SK-N-SH treated with all-trans-retinoic acid at 6 μM for 48 hours (cell line): ENCODE measurements at regions not wholly inside any gene's neighbourhood (a gene's known extent, or its start where the extent isn't known, plus 50 kb on each side); places are given as distances from the start of the nearest gene placed in this dataset.

Experiments
- ATAC-seq: fragments of 200-7000 bp; cut with Tn5 transposase; 3 replicates; pipeline ENCODE4 v1.9.1; 2020; ENCODE audit warnings: mild to moderate bottlenecking, moderate library complexity
- ARNTL ChIP-seq: fragments of 450-650 bp; formaldehyde crosslinking; IDR thresholded peaks from 2 replicates; pipeline ENCODE4 v1.5.0; 2020; ENCODE audit warnings: low read depth, mild to moderate bottlenecking, moderate library complexity, borderline replicate concordance
- BACH2 ChIP-seq: fragments of 250-450 bp; sonication (Bioruptor Pico); IDR thresholded peaks from 2 replicates; pipeline ENCODE4 v1.9.0; 2021; ENCODE audit warnings: mild to moderate bottlenecking, borderline replicate concordance
- CSDC2 ChIP-seq: fragments of 250-450 bp; sonication (Bioruptor Pico); IDR thresholded peaks from 2 replicates; pipeline ENCODE4 v1.5.0; 2020; ENCODE audit warnings: mild to moderate bottlenecking, moderate library complexity
- ESRRG ChIP-seq: fragments of 250-450 bp; sonication (Bioruptor Pico); IDR thresholded peaks from 2 replicates; pipeline ENCODE4 v1.6.1; 2021; ENCODE audit warnings: mild to moderate bottlenecking
- GLIS3 ChIP-seq: fragments of 250-450 bp; sonication (Bioruptor Pico); IDR thresholded peaks from 2 replicates; pipeline ENCODE4 v1.5.0; 2020; ENCODE audit warnings: mild to moderate bottlenecking, moderate library complexity
- ISL1 ChIP-seq: fragments of 250-450 bp; sonication (Bioruptor Pico); IDR thresholded peaks from 2 replicates; pipeline ENCODE4 v2.1.2; 2022; ENCODE audit warnings: mild to moderate bottlenecking, moderate library complexity
- OSR1 ChIP-seq: fragments of 250-450 bp; sonication (Bioruptor Pico); IDR thresholded peaks from 2 replicates; pipeline ENCODE4 v1.8.0; 2022; ENCODE audit warnings: moderate library complexity, mild to moderate bottlenecking, inconsistent platforms
- PPARA ChIP-seq: fragments of 250-450 bp; sonication (Bioruptor Pico); IDR thresholded peaks from 2 replicates; pipeline ENCODE4 v1.5.0; 2020; ENCODE audit warnings: mild to moderate bottlenecking, borderline replicate concordance
- RARB ChIP-seq: fragments of 250-450 bp; sonication (Bioruptor Pico); IDR thresholded peaks from 2 replicates; pipeline ENCODE4 v1.8.0; 2021; ENCODE audit warnings: mild to moderate bottlenecking, moderate library complexity
- SNAI2 ChIP-seq: fragments of 250-450 bp; sonication (Bioruptor Pico); IDR thresholded peaks from 2 replicates; pipeline ENCODE4 v1.5.0; 2020; ENCODE audit warnings: mild to moderate bottlenecking, moderate library complexity
- TCF4 ChIP-seq: fragments of 250-450 bp; sonication (Bioruptor Pico); IDR thresholded peaks from 2 replicates; pipeline ENCODE4 v1.8.0; 2021; ENCODE audit warnings: mild to moderate bottlenecking, moderate library complexity, borderline replicate concordance
- TOX ChIP-seq: fragments of 250-450 bp; sonication (Bioruptor Pico); IDR thresholded peaks from 2 replicates; pipeline ENCODE4 v1.8.0; 2021; ENCODE audit warnings: mild to moderate bottlenecking, moderate library complexity, borderline replicate concordance
- TSHZ2 ChIP-seq: fragments of 250-450 bp; sonication (Bioruptor Pico); IDR thresholded peaks from 2 replicates; pipeline ENCODE4 v1.5.0; 2020; ENCODE audit warnings: mild to moderate bottlenecking, moderate library complexity
- ZC3H10 ChIP-seq: fragments of 250-450 bp; sonication (Bioruptor Pico); IDR thresholded peaks from 2 replicates; pipeline ENCODE4 v1.5.1; 2021; ENCODE audit warnings: mild to moderate bottlenecking, moderate library complexity
- ZFP3 ChIP-seq: fragments of 250-450 bp; sonication (Bioruptor Pico); IDR thresholded peaks from 2 replicates; pipeline ENCODE4 v1.5.0; 2020; ENCODE audit warnings: mild to moderate bottlenecking, moderate library complexity
- ZFP30 ChIP-seq: fragments of 450-650 bp; formaldehyde crosslinking; IDR thresholded peaks from 2 replicates; pipeline ENCODE4 v1.5.0; 2022; ENCODE audit warnings: mild to moderate bottlenecking, moderate library complexity
- ZNF565 ChIP-seq: fragments of 450-650 bp; formaldehyde crosslinking; conservative IDR thresholded peaks from 2 replicates; pipeline ENCODE4 v1.5.0; 2020; ENCODE audit warnings: low read depth, mild to moderate bottlenecking, moderate library complexity
- ZNF70 ChIP-seq: fragments of 450-650 bp; formaldehyde crosslinking; IDR thresholded peaks from 2 replicates; pipeline ENCODE4 v1.5.0; 2020; ENCODE audit warnings: mild to moderate bottlenecking, moderate library complexity
- ZNF8 ChIP-seq: fragments of 450-650 bp; formaldehyde crosslinking; IDR thresholded peaks from 2 replicates; pipeline ENCODE4 v1.5.0; 2020; ENCODE audit warnings: mild to moderate bottlenecking, moderate library complexity
- TF ChIP-seq, protein P1 (sequence below): fragments of 250-450 bp; sonication (Bioruptor Pico); IDR thresholded peaks from 2 replicates; pipeline ENCODE4 v1.5.1; 2020; ENCODE audit warnings: low read depth, mild to moderate bottlenecking, moderate library complexity
- TF ChIP-seq, protein P2 (sequence below): fragments of 250-450 bp; sonication (Bioruptor Pico); IDR thresholded peaks from 2 replicates; pipeline ENCODE4 v1.5.1; 2021; ENCODE audit warnings: mild to moderate bottlenecking, moderate library complexity
- TF ChIP-seq, protein P3 (sequence below): fragments of 250-450 bp; sonication (Bioruptor Pico); IDR thresholded peaks from 2 replicates; pipeline ENCODE4 v1.8.0; 2021; ENCODE audit warnings: low read depth, mild to moderate bottlenecking, moderate library complexity, borderline replicate concordance

DNA sequence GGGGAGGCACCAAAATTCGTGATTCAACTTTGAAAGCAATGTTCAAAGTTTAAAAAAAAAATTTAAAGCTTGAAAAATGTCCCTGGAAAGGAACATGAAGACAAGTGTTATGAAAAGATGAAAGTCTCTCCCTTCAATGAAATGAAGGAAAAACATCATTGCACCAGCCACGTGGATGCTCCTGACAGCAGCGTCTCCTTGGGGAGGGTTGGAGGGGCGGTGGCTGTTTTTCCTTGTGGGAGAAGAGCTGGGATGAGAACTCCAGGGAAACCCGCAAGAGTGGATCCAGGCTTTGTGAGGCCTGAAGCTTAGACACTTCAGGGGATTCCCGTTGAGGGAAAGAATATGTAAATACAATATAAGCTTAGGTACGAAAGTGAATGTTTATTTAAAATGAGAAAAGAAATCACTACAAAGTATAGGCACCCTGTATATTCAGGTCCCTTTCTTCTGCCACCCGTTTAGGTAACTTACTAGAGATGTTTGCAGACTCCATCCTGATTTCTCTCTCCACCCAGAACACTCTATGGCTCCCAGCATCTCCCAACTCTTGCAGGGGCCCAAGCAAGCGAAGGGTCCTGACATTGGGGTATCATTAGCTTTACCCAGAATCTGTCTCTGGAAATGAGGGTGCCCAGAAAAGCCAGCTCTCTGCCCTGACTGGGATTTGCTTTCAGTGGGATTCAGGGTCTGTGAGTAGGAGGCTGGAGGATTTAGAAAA is 63.1 kb upstream of the BAIAP2L1 start:
- no peak for ATAC-seq
- TF ChIP-seq ZNF565 (no peak), RARB (no peak), ZFP30 (no peak), TCF4 (no peak), ESRRG (CRISPR knock-in tag) (no peak), CSDC2 (CRISPR knock-in tag) (no peak), TOX (CRISPR knock-in tag) (no peak), GLIS3 (CRISPR knock-in tag) (no peak)
- TF ChIP-seq, protein P1, sequence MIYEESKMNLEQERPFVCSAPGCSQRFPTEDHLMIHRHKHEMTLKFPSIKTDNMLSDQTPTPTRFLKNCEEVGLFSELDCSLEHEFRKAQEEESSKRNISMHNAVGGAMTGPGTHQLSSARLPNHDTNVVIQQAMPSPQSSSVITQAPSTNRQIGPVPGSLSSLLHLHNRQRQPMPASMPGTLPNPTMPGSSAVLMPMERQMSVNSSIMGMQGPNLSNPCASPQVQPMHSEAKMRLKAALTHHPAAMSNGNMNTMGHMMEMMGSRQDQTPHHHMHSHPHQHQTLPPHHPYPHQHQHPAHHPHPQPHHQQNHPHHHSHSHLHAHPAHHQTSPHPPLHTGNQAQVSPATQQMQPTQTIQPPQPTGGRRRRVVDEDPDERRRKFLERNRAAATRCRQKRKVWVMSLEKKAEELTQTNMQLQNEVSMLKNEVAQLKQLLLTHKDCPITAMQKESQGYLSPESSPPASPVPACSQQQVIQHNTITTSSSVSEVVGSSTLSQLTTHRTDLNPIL (CRISPR knock-in tag): no peak
- TF ChIP-seq, protein P2, sequence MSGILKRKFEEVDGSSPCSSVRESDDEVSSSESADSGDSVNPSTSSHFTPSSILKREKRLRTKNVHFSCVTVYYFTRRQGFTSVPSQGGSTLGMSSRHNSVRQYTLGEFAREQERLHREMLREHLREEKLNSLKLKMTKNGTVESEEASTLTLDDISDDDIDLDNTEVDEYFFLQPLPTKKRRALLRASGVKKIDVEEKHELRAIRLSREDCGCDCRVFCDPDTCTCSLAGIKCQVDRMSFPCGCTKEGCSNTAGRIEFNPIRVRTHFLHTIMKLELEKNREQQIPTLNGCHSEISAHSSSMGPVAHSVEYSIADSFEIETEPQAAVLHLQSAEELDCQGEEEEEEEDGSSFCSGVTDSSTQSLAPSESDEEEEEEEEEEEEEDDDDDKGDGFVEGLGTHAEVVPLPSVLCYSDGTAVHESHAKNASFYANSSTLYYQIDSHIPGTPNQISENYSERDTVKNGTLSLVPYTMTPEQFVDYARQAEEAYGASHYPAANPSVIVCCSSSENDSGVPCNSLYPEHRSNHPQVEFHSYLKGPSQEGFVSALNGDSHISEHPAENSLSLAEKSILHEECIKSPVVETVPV (CRISPR knock-in tag): no peak
- TF ChIP-seq, all 23 proteins: peak for 0

GRCh38 chr7:98462911-98463633 is 62.2 kb upstream of the BAIAP2L1 start:
- ATAC-seq: no peak
- no peak for TF ChIP-seq ISL1 (CRISPR knock-in tag)

DNA sequence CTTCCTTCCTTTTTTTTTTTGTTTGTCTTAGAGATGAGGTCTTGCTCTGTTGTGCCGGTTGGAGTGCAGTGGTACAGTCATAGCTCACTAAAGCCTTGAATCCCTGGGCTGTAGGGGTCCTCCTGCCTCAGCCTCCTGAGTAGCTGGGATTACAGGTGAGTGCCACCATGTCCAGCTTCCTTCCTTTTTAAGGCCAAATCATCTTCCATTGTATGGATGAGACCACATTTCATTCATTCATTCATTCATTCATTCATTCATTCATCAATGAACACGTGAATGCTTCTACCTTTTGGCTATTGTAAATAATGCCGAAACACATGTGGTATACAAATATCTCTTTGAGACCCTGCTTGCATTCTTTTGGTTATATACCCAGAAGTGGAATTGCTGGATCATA is 60.0 kb upstream of the BAIAP2L1 start:
- no peak for ATAC-seq
- TF ChIP-seq GLIS3 (CRISPR knock-in tag): no peak
- TF ChIP-seq ZNF70 (CRISPR knock-in tag): no peak
- no peak for TF ChIP-seq TOX (CRISPR knock-in tag)
- TF ChIP-seq ZFP30: no peak
- no peak for TF ChIP-seq CSDC2 (CRISPR knock-in tag)
- TF ChIP-seq, protein P2 (CRISPR knock-in tag): no peak
- no peak for TF ChIP-seq SNAI2 (CRISPR knock-in tag)
- TF ChIP-seq ZNF8 (CRISPR knock-in tag): no peak
- no peak for TF ChIP-seq BACH2 (CRISPR knock-in tag)
- no peak for TF ChIP-seq ARNTL (CRISPR knock-in tag)
- TF ChIP-seq ZFP3 (CRISPR knock-in tag): no peak
- TF ChIP-seq ESRRG (CRISPR knock-in tag): no peak
- TF ChIP-seq PPARA (CRISPR knock-in tag): no peak
- TF ChIP-seq, all 23 proteins: peak for 0

GRCh38 chr7:98459529-98459928 is 58.6 kb upstream of the BAIAP2L1 start:
- ATAC-seq: no peak
- TF ChIP-seq OSR1 (no peak), RARB (no peak), CSDC2 (CRISPR knock-in tag) (no peak), ARNTL (CRISPR knock-in tag) (no peak), ZNF565 (no peak), ZNF8 (CRISPR knock-in tag) (no peak), ISL1 (CRISPR knock-in tag) (no peak), TOX (CRISPR knock-in tag) (no peak), SNAI2 (CRISPR knock-in tag) (no peak), GLIS3 (CRISPR knock-in tag) (no peak), ZC3H10 (CRISPR knock-in tag) (no peak), TSHZ2 (CRISPR knock-in tag) (no peak), ZFP3 (CRISPR knock-in tag) (no peak), TCF4 (no peak), ESRRG (CRISPR knock-in tag) (no peak), BACH2 (CRISPR knock-in tag) (no peak), ZFP30 (no peak)
- TF ChIP-seq, protein P3, sequence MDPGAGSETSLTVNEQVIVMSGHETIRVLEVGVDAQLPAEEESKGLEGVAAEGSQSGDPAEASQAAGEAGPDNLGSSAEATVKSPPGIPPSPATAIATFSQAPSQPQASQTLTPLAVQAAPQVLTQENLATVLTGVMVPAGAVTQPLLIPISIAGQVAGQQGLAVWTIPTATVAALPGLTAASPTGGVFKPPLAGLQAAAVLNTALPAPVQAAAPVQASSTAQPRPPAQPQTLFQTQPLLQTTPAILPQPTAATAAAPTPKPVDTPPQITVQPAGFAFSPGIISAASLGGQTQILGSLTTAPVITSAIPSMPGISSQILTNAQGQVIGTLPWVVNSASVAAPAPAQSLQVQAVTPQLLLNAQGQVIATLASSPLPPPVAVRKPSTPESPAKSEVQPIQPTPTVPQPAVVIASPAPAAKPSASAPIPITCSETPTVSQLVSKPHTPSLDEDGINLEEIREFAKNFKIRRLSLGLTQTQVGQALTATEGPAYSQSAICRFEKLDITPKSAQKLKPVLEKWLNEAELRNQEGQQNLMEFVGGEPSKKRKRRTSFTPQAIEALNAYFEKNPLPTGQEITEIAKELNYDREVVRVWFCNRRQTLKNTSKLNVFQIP (CRISPR knock-in tag): no peak
- TF ChIP-seq, protein P1 (CRISPR knock-in tag): no peak
